KMS-11 (cell line): ENCODE measurements at regions not wholly inside any gene's neighbourhood (a gene's known extent, or its start where the extent isn't known, plus 50 kb on each side); places are given as distances from the start of the nearest gene placed in this dataset.
"Not testable (repeated sequence)": the region's sequence is repeated elsewhere in the genome, so short reads cannot be mapped to it uniquely, and the experiment has no call there.

ENCODE experiments used
- H2AFZ ChIP-seq: fragments of 200-600 bp; sonication (generic); 2 replicates; pipeline ENCODE4 v1.6.1; 2016; ENCODE audit warnings: antibody characterized with exemption, mixed run types, low read depth
- H3K27ac ChIP-seq: fragments of 200-600 bp; sonication (generic); 2 replicates; pipeline ENCODE4 v1.6.1; 2016; ENCODE audit warnings: mild to moderate bottlenecking, mixed run types
- H3K27me3 ChIP-seq: fragments of 200-600 bp; sonication (generic); 2 replicates; pipeline ENCODE4 v1.6.1; 2017; ENCODE audit warnings: mild to moderate bottlenecking, low read depth, mixed run types, moderate library complexity; ENCODE audit not compliant: insufficient read depth
- H3K36me3 ChIP-seq: fragments of 200-600 bp; sonication (generic); 2 replicates; pipeline ENCODE4 v1.6.1; 2017; ENCODE audit warnings: mild to moderate bottlenecking, mixed run types; ENCODE audit not compliant: insufficient read depth
- H3K4me1 ChIP-seq: fragments of 200-600 bp; sonication (generic); 2 replicates; pipeline ENCODE4 v1.6.1; 2016; ENCODE audit warnings: mild to moderate bottlenecking, low read depth, mixed run types; ENCODE audit not compliant: poor library complexity, severe bottlenecking
- H3K4me2 ChIP-seq: fragments of 200-600 bp; sonication (generic); 2 replicates; pipeline ENCODE4 v1.7.0; 2016; ENCODE audit warnings: mild to moderate bottlenecking, mixed run types
- H3K4me3 ChIP-seq: fragments of 200-600 bp; sonication (generic); IDR thresholded peaks from 2 replicates; pipeline ENCODE4 v1.6.1; 2017; ENCODE audit warnings: low read depth, low read length, mixed read lengths; ENCODE audit not compliant: insufficient read depth
- H3K79me2 ChIP-seq: fragments of 200-600 bp; sonication (generic); 2 replicates; pipeline ENCODE4 v1.6.1; 2016; ENCODE audit warnings: low read depth, mixed run types; ENCODE audit not compliant: insufficient read depth
- H3K9ac ChIP-seq: fragments of 200-600 bp; sonication (generic); 2 replicates; pipeline ENCODE4 v1.6.1; 2016; ENCODE audit warnings: mild to moderate bottlenecking, mixed run types
- H4K20me1 ChIP-seq: fragments of 200-600 bp; sonication (generic); 2 replicates; pipeline ENCODE4 v1.6.1; 2016; ENCODE audit warnings: mild to moderate bottlenecking, mixed run types; ENCODE audit not compliant: insufficient read depth
- CTCF ChIP-seq: fragments of 200-600 bp; sonication (generic); conservative IDR thresholded peaks from 2 replicates; pipeline ENCODE4 v1.6.1; 2017; ENCODE audit warnings: low read depth, mild to moderate bottlenecking, antibody characterized with exemption, low read length, moderate library complexity, mixed read lengths

- TF ChIP-seq CTCF, result no peak
Observed at GRCh38 chr17:21505819-21506815, 130.0 kb downstream of the KCNJ12 start.

DNA sequence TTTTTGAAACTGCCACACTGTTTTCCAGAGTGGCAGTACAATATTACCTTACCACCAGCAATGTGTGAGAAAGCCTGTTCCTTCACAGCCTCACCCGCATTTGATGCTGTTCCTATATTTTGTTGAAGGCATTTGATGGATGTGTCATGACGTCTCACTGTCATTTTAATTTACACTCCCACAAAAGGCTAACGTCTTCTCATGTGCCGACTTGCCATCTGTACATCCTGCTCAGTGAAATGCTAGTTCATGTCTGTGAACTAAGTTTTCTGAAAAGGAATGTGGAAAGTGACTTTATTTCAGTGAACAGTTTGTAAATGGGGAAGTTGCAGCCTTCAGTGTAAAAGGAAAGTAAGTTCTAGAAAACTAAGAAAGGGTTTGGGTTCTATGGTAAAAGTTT is 131.6 kb downstream of the KCNJ12 start:
- H2AFZ ChIP-seq, H3K9ac ChIP-seq, H3K4me2 ChIP-seq, H3K4me1 ChIP-seq, H3K4me3 ChIP-seq, H3K79me2 ChIP-seq, H3K36me3 ChIP-seq, H3K27ac ChIP-seq, H3K27me3 ChIP-seq, H4K20me1 ChIP-seq: not testable (repeated sequence)

More at GRCh38 chr17:21505819-21506815, 130.0 kb downstream of the KCNJ12 start:
- H3K36me3 ChIP-seq, result no peaks in the 10 kb centered on the region
- no peak overlapping the region for H2AFZ ChIP-seq
- H3K4me1 ChIP-seq, result no peaks in the 10 kb centered on the region
- H3K27me3 ChIP-seq, result peaks cover 5% of the 10 kb centered on the region; the same call in 1 of the 2 replicates
- H3K4me3 ChIP-seq, result no peak overlapping the region
- no peak overlapping the region for H3K27ac ChIP-seq
- no peaks in the 10 kb centered on the region for H4K20me1 ChIP-seq
- H3K4me2 ChIP-seq, result no peak overlapping the region
- no peak overlapping the region for H3K9ac ChIP-seq
- H3K79me2 ChIP-seq, result no peaks in the 10 kb centered on the region

DNA sequence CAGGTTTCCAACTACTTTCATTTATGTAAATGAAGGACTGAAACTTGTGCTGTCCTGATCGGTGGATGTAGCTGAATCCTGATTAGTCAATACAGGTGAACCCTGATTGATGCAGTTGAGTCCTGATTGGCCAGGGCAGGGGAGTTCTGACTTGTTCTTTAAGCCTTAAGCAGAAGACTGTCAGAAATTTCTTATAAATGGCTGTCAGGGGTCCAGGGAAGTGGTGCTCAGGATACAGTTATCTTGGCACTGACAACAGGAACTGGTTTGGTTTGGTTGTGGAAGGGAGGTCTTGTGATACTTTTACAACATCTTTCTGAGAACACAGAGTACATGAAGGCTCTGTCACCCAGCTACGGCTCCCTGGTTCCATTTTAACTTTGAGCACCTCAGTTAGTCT is 132.1 kb downstream of the KCNJ12 start:
- H3K36me3 ChIP-seq, result no peaks in the 10 kb centered on the region

GRCh38 chr17:21509356-21509755 is 133.2 kb downstream of the KCNJ12 start:
- H3K36me3 ChIP-seq, H3K4me3 ChIP-seq, H3K27ac ChIP-seq, H3K9ac ChIP-seq, H4K20me1 ChIP-seq, H3K4me1 ChIP-seq, H2AFZ ChIP-seq, H3K27me3 ChIP-seq, H3K4me2 ChIP-seq, H3K79me2 ChIP-seq: not testable (repeated sequence)

More for the DNA sequence above, 132.1 kb downstream of the KCNJ12 start:
- Histone ChIP-seq H3K4me2 (no peak overlapping the region), H3K9ac (no peak overlapping the region), H3K27ac (no peak overlapping the region), H3K79me2 (no peaks in the 10 kb centered on the region), H4K20me1 (no peaks in the 10 kb centered on the region), H3K4me3 (no peak overlapping the region), H3K4me1 (no peaks in the 10 kb centered on the region), H3K27me3 (peaks cover 7% of the 10 kb centered on the region; the same call in 1 of the 2 replicates), H2AFZ (no peak overlapping the region)
- TF ChIP-seq CTCF, result no peak

DNA sequence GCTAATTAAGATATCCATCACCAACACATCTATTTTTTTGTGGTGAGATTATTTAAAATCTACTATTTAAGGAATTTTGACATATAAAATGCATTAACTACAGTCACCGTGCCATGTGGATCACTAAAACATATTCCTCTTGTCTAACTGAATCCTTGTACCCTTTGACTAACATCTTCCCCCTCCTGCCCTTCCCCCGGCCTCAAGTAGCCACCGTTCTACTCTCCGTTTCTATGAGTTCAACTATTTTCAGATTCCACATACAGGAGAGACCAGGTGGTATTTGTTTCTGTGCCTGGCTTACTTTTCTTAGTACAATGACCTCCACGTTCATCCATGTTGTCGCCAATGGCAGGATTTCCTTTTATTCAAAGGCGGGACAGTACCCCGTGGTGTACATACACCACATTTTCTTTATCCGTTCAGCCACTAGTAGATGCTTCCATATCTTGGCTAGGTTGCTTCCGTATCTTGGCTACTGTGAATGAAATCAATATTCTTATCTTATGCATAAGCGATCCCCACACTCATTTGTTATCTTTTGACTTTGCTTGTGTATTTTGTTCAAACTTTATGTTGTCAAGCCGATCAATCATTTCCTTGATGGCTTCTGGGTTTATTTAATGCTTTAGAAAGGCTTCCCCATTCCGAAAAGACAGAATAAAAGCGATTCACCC is 134.7 kb downstream of the KCNJ12 start:
- Histone ChIP-seq H3K27ac (no peak overlapping the region), H4K20me1 (no peaks in the 10 kb centered on the region), H3K9ac (no peak overlapping the region), H3K4me3 (no peak overlapping the region), H3K4me1 (no peaks in the 10 kb centered on the region), H3K27me3 (peaks cover 7% of the 10 kb centered on the region; the same call in 1 of the 2 replicates), H3K79me2 (no peaks in the 10 kb centered on the region), H3K36me3 (no peaks in the 10 kb centered on the region), H3K4me2 (peak overlapping the region; percentile 66), H2AFZ (peak overlapping the region; percentile 66)
- TF ChIP-seq CTCF, result no peak
